Lower leg skin (tissue), 3 donors: ENCODE measurements at regions not wholly inside any gene's neighbourhood (a gene's known extent, or its start where the extent isn't known, plus 50 kb on each side); places are given as distances from the start of the nearest gene placed in this dataset.

Experiments used
- POLR2A ChIP-seq, 2 donors: fragments of 450-650 bp; IDR thresholded peaks; one replicate each; pipeline ENCODE4 v1.6.1; 2016 to 2017; ENCODE audit warnings: antibody characterized with exemption in 2 of 2, mild to moderate bottlenecking in 1 of 2, moderate library complexity in 1 of 2
- TF ChIP-seq, protein P1 (sequence below), 3 donors: fragments of 450-650 bp; IDR thresholded peaks; one replicate each; pipeline ENCODE4 v1.5.1; 2016; ENCODE audit warnings: antibody characterized with exemption in 3 of 3, mild to moderate bottlenecking in 3 of 3, moderate library complexity in 2 of 3

DNA sequence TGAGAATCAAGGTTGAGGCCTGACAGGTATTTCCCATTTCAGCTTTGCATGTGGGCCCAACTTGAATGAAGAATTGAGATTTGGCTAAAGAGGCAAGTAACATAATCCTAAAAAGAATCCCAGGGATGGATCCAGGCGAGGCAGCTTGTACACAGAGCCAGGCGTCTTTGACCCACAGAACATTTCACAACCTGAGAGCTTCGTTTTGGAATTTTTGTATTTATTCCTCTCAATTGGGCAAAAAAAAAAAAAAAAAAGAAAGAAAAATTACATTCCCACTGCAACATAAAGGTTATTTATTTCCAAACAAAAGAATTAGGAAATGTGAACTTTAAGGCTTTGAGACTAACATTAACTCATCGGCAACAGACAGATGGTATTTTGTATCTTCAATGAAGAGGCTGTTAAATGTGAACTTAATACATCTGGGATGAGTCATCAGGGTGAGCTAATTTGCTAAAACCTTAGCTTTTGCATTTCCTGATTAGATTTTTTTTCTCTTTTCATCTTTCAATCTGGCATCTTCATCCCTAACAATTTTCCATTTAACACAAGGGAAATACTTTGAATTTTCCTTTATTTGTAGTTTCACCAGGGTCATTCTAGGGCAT is 478.5 kb upstream of the TNP1 start:
- no peak for TF ChIP-seq POLR2A (IDR thresholded peaks at IDR 0.05)
- TF ChIP-seq, protein P1, sequence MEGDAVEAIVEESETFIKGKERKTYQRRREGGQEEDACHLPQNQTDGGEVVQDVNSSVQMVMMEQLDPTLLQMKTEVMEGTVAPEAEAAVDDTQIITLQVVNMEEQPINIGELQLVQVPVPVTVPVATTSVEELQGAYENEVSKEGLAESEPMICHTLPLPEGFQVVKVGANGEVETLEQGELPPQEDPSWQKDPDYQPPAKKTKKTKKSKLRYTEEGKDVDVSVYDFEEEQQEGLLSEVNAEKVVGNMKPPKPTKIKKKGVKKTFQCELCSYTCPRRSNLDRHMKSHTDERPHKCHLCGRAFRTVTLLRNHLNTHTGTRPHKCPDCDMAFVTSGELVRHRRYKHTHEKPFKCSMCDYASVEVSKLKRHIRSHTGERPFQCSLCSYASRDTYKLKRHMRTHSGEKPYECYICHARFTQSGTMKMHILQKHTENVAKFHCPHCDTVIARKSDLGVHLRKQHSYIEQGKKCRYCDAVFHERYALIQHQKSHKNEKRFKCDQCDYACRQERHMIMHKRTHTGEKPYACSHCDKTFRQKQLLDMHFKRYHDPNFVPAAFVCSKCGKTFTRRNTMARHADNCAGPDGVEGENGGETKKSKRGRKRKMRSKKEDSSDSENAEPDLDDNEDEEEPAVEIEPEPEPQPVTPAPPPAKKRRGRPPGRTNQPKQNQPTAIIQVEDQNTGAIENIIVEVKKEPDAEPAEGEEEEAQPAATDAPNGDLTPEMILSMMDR (IDR thresholded peaks at IDR 0.05), result no peak
